Spinal cord (tissue), 9 donors: ENCODE measurements at regions not wholly inside any gene's neighbourhood (a gene's known extent, or its start where the extent isn't known, plus 50 kb on each side); places are given as distances from the start of the nearest gene placed in this dataset.
"Not testable (repeated sequence)": the region's sequence is repeated elsewhere in the genome, so short reads cannot be mapped to it uniquely, and the experiment has no call there.

ENCODE experiments used
- DNase-seq, 6 donors: peaks; one replicate each; pipeline versions ENCODE4 v3.0.0 to v3.0.0-alpha.2; 2013 to 2015; ENCODE audit warnings: low spot score in 6 of 6, low read depth in 4 of 6
- H3K27ac ChIP-seq: one replicate; pipeline ENCODE4 v1.5.1; 2013; ENCODE audit warnings: low read depth, low read length, control low read depth
- H3K27me3 ChIP-seq: one replicate; pipeline ENCODE4 v1.6.1; 2013; ENCODE audit warnings: low read length; ENCODE audit not compliant: control insufficient read depth, insufficient read depth
- H3K36me3 ChIP-seq: one replicate; pipeline ENCODE4 v1.6.1; 2013; ENCODE audit warnings: low read length; ENCODE audit not compliant: control insufficient read depth, insufficient read depth
- H3K4me1 ChIP-seq: one replicate; pipeline ENCODE4 v1.6.1; 2013; ENCODE audit warnings: low read length; ENCODE audit not compliant: control insufficient read depth, insufficient read depth
- H3K4me3 ChIP-seq: one replicate; pipeline ENCODE4 v1.5.1; 2013; ENCODE audit warnings: low read depth, low read length, control low read depth
- H3K9me3 ChIP-seq: one replicate; pipeline ENCODE4 v1.6.1; 2013; ENCODE audit warnings: low read length; ENCODE audit not compliant: control insufficient read depth, insufficient read depth
- WGBS: methylation state at CpG from one replicate; pipeline ENCODE4 v1.1.5; 2013; ENCODE audit warnings: missing lambda C conversion rate; ENCODE audit not compliant: insufficient coverage; 5-methylcytosine and 5-hydroxymethylcytosine counted together
- donor health status: healthy.

DNA sequence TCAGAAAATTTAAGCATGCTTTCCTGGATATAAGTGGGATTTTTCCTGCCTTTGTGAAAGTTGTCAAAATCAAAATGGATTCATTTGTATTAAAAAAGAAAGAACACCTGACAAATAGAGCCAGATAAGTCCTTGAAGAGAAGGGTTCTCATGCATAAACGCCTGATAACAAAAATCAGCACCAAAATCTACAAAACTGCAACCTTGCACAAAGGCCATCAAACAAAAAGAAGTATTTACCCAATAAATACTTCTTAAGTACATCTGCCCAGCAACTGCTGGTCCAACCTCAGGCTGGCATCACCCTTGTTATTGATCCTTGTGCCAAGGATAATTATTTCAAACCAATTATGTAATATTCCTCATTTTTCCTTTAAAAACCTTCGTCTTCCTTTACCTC is 315.9 kb downstream of the GPD2 start:
- Histone ChIP-seq H3K27me3 (no peaks in the 10 kb centered on the region), H3K27ac (no peak overlapping the region), H3K9me3 (no peaks in the 10 kb centered on the region), H3K36me3 (no peaks in the 10 kb centered on the region), H3K4me1 (no peaks in the 10 kb centered on the region), H3K4me3 (no peak overlapping the region)
- 57% methylated on average over 1 of the region's 2 CpGs for WGBS
- no peak for DNase-seq

DNA sequence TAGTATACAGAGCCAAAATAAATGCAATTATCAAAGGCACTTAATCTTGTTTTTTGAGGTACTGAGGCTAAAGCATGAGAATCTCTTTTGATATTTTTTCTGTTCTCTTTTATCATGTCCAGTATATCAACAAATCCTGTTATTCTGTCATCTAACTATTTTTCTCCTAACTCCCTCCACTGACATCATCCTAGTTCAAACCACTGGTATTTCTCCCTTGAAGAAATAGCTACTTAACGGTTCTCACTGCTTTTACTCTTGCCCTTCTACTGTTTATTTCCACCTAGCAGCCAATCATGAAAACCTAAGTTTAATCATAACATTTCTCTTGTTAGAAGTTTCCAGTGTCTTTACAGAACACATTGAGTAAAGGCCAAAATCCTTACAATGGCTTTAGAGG is 317.6 kb downstream of the GPD2 start:
- Histone ChIP-seq H3K9me3 (no peaks in the 10 kb centered on the region), H3K27me3 (no peaks in the 10 kb centered on the region), H3K36me3 (no peaks in the 10 kb centered on the region), H3K27ac (no peak overlapping the region), H3K4me1 (no peaks in the 10 kb centered on the region), H3K4me3 (no peak overlapping the region)
- DNase-seq: no peak
- WGBS: 44% methylated on average over 1 of the region's 1 CpG

DNA sequence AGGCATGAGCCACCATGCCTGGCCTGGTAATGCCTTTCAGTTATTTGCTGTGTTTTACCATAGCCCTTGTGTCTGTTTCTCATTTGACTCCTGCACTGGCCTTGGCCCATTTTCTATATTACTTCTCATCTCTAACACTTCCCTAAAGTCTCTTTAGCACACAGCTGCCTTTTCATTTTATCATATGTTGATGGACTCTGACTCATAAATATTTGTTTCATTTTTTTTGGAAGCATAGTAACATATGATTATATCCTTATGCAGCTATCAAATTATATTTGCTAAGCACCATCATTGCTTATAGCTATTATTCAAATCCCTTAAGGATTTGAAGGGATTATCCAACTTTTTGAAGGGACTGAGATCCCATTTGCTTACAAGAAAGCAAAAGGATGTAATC is 320.3 kb downstream of the GPD2 start:
- Histone ChIP-seq H3K4me1 (no peaks in the 10 kb centered on the region), H3K4me3 (no peak overlapping the region), H3K27me3 (no peaks in the 10 kb centered on the region), H3K27ac (no peak overlapping the region), H3K9me3 (no peaks in the 10 kb centered on the region), H3K36me3 (no peaks in the 10 kb centered on the region)
- no peak for DNase-seq

DNA sequence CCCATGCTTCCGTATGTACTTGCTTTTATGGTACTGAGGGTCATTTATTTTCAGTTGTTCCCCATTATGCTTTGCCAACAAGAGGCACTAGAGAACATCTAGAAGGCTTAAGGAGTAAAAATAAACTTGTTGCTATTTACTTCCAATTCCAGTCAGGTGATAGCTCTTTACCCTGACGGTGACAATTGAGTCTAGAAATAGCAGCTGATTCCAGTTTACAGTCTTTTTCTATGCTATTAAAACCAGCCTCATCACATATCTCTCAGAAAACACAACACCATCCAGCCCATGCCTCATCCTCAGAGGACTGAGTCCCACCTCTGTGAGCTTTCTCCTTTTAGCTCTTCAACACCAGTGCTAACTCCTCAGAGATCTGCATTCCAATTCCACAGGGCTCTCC is 327.0 kb downstream of the GPD2 start:
- Histone ChIP-seq H3K27me3 (no peaks in the 10 kb centered on the region), H3K36me3 (no peaks in the 10 kb centered on the region), H3K9me3 (no peaks in the 10 kb centered on the region), H3K27ac (no peak overlapping the region), H3K4me1 (no peaks in the 10 kb centered on the region), H3K4me3 (no peak overlapping the region)
- WGBS: 82% methylated on average over 1 of the region's 2 CpGs
- DNase-seq: no peak

DNA sequence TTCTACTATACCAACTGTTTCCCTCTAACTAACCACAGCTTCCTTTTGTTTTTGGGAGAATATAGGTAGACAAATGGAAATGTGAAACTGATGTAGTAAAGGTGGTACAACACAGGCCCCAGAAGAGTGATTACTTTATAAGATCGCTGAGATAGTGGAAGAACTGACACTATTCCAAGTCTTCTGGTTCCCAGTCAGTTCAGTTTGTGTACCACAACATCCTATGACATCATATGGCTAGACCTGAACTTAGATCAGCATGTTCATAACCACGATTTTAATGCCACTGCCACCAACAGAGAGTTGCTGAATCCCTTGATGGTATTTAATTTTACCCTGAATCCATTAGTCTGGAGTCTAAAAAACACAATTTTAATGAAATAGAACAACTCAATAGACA is 328.9 kb downstream of the GPD2 start:
- Histone ChIP-seq H3K27ac (no peak overlapping the region), H3K4me3 (no peak overlapping the region), H3K27me3 (no peaks in the 10 kb centered on the region), H3K9me3 (no peaks in the 10 kb centered on the region), H3K4me1 (no peaks in the 10 kb centered on the region), H3K36me3 (no peaks in the 10 kb centered on the region)
- DNase-seq: no peak
- 90% methylated on average over 2 of the region's 2 CpGs for WGBS

DNA sequence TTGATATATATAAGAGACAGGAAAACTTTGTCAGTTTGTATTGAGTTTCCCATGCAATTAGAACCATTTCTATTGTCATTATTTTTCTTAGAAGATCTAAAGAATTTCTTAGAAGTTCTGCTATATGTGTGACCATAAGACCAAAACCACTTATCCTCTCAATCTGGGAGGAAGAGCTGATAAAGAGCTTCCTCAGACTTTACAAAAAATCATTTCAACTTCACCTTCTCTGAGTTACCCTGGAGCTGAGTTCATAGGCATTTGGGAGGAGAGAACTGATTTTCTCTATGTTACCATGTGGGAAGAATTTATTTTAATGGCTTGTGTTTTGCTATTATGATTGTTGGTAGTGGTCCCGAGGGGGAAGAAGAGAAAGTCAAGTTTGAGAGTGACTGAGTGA is 329.3 kb downstream of the GPD2 start:
- Histone ChIP-seq H3K4me1 (no peaks in the 10 kb centered on the region), H3K27ac (no peak overlapping the region), H3K27me3 (no peaks in the 10 kb centered on the region), H3K9me3 (peaks cover 1% of the 10 kb centered on the region), H3K36me3 (no peaks in the 10 kb centered on the region), H3K4me3 (no peak overlapping the region)
- WGBS: no CpG with 5 or more reads among the region's 1 CpG
- no peak for DNase-seq

DNA sequence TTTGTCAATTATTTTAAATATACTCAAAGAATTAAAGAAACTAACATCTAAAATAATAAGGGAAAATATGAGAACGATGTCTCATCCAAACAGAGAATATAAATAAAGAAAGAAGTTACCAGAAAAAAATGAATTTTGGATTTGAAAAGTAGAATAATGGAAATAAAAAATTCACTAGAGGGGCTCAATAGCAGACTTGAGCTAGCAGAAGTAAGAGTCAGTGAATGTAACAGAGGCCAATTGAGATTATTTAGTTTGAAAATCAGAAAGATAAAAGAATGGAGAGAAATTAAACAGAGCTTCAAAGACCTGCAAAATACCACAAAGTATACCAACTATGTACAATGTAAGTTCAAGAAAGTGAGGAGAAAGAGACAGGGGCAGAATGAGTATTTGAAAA is 333.6 kb downstream of the GPD2 start:
- H3K4me3 ChIP-seq: no peak overlapping the region
- H3K9me3 ChIP-seq: peaks cover 2% of the 10 kb centered on the region
- H3K27me3 ChIP-seq: no peaks in the 10 kb centered on the region
- DNase-seq: no peak
- H3K27ac ChIP-seq: no peak overlapping the region
- no peaks in the 10 kb centered on the region for H3K36me3 ChIP-seq
- WGBS: no CpG with 5 or more reads among the region's 1 CpG
- H3K4me1 ChIP-seq: no peaks in the 10 kb centered on the region

DNA sequence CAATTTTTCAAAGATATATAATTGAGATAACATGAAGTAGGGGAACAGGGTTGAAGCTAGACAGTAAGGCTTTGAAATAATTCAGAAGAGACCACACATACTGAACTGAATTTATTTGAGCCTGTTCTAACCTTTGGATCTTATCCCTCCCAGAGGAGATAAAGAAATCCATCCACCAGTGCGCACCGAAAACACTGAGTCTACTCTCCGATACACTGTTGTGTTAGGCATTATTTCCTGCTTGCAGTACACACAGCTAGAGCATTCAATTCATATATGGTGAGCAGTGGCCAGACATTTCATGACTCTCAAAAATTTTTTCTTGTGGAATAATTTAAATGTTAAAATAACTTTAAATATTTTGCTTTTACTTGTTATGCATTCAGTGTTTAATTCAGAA is 342.7 kb downstream of the GPD2 start:
- DNase-seq: no peak
- WGBS: 100% methylated on average over 2 of the region's 3 CpGs
- Histone ChIP-seq H3K4me3 (no peak overlapping the region), H3K27me3 (no peaks in the 10 kb centered on the region), H3K36me3 (no peaks in the 10 kb centered on the region), H3K27ac (no peak overlapping the region), H3K4me1 (peaks cover under 1% of the 10 kb centered on the region), H3K9me3 (no peaks in the 10 kb centered on the region)

DNA sequence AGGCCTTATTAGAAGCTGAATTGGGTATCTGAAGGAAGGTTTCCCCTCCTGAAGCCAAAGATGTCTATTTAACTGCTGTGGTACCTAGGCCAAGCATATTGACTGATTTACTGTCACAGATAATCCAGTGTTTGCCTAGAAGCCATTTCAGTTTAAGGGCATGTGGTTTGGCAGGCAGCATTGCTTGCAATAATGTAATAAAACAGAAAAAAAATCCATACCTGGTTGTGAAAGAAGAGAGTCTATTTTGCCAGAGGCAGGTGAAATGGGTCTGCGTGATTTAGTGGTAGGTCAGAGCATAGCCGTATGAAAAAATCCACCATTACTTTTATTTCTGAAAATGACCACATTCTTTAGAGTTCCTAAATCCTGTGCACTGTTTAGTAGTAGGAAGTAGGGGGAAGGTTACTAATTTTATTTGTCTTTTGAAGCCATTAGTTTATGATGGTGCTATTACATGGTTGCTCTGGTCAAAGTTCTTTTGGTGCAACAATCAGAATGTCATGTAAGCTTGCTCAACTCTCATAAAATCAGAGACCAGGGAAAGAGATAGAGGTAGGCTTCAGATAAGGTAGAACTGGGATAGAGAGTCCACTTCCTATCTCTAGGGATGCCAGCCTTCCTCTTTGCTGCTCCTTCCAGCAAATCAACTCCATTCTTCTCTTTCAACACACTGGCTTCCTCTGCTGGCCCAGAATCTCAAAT is 343.4 kb downstream of the GPD2 start:
- peak in 1 of 6 donors; percentile 2 for DNase-seq
- no peaks in the 10 kb centered on the region for H3K27me3 ChIP-seq
- H3K4me3 ChIP-seq: no peak overlapping the region
- no peaks in the 10 kb centered on the region for H3K9me3 ChIP-seq
- no CpG with 5 or more reads among the region's 2 CpGs for WGBS
- no peaks in the 10 kb centered on the region for H3K36me3 ChIP-seq
- peaks cover 4% of the 10 kb centered on the region for H3K4me1 ChIP-seq
- no peak overlapping the region for H3K27ac ChIP-seq

DNA sequence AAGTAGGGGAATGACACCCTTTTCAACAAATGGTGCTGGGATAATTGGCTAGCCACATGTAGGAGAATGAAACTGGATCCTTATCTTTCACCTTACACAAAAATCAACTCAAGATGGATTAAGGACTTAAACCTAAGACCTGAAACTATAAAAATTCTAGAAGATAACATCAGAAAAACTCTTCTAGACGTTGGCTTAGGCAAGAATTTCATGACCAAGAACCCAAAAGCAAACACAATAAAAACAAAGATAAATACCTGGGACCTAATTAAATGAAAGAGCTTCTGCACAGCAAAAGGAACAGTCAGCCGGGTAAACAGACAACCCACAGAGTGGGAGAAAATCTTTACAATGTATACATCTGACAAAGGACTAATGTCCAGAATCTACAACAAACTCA is 345.5 kb downstream of the GPD2 start:
- H3K27ac ChIP-seq, H3K4me1 ChIP-seq, DNase-seq, H3K36me3 ChIP-seq, H3K27me3 ChIP-seq, H3K4me3 ChIP-seq, H3K9me3 ChIP-seq: not testable (repeated sequence)
- WGBS: no CpG with 5 or more reads among the region's 2 CpGs
